Caki2 (cell line): ENCODE measurements at regions not wholly inside any gene's neighbourhood (a gene's known extent, or its start where the extent isn't known, plus 50 kb on each side); places are given as distances from the start of the nearest gene placed in this dataset.
"Not testable (repeated sequence)": the region's sequence is repeated elsewhere in the genome, so short reads cannot be mapped to it uniquely, and the experiment has no call there.

Experiments used
- DNase-seq: peaks from one replicate; pipeline ENCODE4 v3.0.0-alpha.2; 2015; ENCODE audit warnings: low read depth
- in situ Hi-C: cut with HindIII; loops from 2 replicates; pipeline ENCODE4 v1.10.0; 2016; ENCODE audit warnings: low sequenced_read_pairs, low pct_unique_long_range_greater_than_20kb, mixed read lengths

DNA sequence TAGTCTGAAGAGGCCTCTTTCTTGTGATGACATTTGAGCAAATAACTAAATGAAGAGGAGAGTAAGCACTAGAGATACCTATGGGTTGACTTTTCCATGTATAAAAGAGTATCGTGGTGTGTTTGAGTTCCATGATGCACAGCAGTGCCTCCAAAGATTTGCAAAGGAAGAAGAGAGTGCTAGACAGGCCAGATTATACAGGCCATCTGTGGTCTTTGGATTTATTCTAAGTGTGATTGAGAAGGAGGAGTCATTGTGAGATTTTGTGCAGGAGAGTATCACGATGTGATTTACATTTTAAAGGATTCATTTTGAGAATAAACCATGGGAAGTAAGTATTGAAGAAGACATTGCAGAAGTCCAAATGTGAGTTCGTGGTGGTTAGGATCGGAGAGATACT lies 695.9 kb upstream of the FAM98A start:
- no peak for DNase-seq
- in situ Hi-C loops: no loop called here

DNA sequence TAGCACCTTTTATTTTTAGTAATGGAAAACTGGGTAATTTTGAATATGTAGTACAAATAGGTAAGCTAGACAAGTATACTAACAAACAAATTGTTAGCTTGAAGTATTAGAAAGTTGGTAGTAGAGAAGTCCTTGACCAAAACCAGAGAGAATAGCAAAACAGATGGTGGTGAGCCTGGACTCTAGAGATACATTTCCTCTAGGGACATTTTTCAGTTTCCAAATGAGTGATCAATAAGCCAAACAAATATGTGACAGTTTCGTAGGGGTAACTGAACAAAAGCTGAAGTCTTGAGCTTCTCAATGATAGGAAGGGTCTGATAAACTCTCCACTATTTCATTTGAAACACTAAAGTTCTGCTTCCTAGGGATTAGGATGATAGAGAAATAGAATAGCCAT lies 692.0 kb upstream of the FAM98A start:
- in situ Hi-C loops: no loop called here
- DNase-seq: no peak

DNA sequence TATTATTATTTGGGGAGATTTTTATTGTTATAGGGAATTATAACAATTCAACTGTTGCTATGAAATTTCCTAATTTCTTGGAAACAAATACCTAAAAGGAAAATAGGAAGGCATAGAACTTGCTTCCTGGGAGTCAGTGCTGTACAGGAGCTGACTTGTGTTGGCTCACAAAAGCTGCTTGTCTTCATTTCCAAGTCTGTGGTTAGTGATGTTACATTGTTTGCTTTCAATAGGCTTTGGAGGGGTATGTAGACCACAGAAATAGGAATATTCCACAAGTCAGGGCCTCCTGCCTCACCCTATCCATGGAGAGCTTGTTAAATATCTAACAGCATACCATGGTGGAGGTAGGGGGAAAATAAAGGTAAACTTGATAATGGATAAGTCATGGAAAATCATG lies 688.9 kb upstream of the FAM98A start:
- no peak for DNase-seq
- in situ Hi-C loops: no loop called here

DNA sequence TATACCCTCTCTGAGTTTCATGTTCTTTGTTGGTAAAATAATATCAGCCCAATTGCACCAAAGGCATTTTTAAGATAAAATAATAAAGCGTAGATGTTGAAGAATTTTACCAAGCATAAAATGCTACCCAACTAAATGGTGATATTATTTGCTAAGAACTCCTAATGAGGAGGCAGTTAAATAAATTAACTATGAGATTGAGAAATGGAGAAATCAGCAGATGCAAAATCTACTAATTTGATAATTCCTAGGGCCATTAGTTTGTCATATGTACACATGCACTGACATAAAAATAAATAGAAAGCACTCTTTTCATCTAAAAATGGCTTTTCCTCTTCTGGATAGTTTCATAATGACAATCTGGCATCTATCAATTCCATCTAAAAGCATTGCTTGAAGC lies 681.5 kb upstream of the FAM98A start:
- no peak for DNase-seq
- in situ Hi-C loops: no loop called here

DNA sequence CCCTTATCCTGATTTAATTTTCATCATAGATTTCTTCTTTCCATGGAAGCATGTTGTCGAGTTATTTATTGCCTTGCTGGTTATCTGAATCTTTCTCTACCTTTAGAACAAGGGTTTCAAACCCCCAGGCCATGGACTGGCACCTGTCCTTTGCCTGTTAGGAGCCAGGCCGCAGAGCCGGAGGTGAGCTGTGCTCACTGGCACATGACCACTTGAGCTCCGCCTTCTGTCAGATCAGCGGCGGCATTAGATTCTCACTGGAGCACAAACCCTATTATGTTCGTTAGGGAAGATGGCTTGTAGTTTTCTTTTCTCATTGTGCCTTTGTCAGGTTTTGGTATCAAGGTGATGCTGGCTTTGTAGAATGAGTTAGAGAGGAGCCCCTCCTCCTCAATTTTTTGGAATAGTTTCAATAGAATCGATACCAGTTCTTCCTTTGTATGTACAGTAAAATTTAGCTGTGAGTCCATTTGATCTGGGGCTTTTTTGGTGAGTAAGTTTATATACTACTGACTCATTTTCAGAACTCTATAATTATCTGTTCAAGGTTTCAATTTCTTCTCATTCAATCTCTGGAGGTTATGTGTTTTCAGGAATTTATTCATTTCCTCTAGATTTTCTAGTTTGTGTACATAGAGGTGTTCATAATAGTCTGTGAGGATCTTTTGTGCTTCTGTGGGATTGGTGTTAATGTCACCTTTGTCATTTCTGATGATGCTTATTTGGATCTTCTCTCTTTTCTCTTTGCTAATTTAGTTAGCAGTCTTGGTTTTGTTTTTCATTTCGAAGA lies 668.0 kb upstream of the FAM98A start:
- DNase-seq: no peak
- in situ Hi-C loops: no loop called here

DNA sequence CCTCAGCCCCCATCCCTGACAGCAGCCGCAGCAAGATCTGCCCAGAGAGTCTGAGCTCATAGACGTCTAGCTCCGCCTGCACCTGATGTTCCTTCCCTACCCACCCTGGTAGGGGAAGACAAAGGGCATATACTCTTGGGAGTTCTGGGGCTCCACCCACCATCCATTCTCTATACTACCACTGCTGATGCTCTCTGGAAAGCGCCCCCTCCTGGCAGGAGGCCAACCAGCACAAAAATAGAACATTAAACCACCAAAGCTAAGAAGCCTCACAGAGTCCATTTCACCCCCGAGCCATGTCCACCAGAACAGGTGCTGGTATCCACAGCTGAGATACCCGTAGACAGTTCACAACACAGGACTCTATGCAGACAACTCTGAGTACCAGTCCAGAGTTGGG lies 662.6 kb upstream of the FAM98A start:
- DNase-seq: no peak
- in situ Hi-C loops: no loop called here

DNA sequence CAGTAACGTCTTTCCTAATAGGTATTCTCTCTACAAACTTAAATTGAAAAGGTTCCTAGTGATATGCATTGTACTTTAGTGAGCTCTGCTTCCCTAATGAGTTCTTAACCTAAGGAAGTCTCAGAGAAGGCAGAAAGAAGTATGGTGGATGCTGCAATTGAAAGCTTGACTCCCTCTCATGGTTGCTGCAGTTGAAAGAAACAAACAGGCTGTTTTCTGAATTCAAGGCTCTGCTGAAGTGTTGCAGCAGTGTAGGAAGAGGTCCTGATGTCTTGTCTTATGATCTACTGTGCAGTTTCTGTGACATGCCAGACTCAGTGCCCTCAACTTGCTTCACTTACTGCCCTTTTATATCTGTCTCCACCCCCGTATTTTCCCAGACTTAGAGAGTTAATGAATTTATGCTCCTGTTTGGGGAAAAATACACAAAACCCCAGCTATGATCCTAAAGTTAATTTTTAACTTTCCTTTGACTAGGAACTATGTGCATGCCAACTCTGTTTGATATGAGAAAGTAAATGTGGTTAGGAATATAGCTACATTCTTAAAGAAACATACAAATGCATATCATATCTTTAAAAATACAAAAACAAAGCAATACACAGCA lies 655.3 kb upstream of the FAM98A start:
- in situ Hi-C loops: no loop called here
- peak; percentile 32 for DNase-seq

DNA sequence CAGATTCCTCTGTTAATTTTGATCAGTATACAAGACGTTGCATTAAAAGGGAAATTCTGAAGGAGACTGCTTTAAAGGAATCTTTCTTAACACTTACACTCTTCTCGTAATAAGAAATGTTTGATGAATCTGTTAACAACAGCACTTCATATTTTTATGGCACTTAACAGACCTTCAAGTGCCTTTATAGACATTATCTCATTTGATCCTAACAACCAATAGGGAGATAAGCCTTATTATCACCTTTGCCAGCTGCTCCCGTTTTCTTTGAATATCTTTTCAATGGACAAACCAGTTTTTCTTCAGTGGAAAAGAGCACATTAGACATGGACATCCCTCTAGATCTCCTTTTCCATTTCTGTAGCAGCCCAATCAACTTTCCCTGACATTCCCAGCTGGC lies 653.0 kb upstream of the FAM98A start:
- DNase-seq: no peak
- in situ Hi-C loops: no loop called here

DNA sequence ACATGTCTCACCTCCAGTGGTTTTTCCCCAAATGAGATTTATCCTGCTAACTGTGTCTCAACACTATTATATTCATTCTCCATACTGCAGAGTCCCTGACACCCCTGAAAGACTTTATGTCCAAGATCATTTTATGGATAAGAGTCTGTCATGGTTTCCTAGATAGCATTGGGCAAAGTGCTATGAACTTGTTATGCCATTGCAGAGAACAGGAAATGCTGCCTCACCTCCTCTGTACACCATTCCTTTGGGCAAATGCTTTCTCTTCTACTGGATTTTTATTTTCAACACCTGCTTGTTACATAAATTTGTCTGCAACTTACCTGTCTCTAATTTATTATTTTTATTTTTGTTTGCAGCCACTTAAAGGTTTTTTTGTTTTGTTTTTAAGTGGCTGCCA lies 652.5 kb upstream of the FAM98A start:
- in situ Hi-C loops: no loop called here

DNA sequence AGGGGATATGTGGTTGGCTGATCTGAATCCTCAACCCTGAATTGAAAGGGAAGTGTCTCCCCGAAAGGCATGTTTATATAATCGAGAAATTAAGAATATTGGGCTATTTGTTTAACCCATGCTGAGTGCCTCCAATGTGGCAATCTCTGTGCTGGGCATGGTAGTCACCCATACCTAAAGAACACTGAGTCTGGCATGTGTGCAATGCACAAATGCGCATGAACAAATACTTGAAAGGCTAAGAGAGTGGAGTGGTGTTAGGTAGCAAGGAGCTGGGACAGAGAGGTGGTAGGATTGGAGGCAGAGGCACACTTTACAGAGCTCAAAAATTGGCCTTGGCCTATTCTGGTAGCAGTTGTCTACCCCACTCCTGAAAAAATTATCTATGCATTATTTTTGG lies 645.1 kb upstream of the FAM98A start:
- no peak for DNase-seq
- in situ Hi-C loops: no loop called here

More for the DNA sequence above, 652.5 kb upstream of the FAM98A start:
- DNase-seq: no peak

DNA sequence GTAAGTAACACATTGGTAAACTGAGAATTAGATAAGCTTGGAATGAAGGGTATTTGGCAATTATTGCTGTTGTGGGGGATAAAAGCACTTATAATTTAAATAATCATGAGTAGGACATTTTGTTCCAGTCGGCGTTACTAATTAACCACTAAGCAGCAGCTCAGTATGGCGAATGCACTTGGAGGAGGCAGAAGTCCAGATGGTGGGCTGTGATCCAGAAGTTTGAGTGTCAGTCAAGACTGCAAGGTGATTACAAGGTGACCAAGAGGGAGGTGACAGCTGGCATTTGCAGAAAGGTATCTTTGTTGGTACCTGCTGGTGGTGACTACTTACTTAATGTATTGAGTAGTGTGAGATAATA lies 643.6 kb upstream of the FAM98A start:
- DNase-seq: no peak
- in situ Hi-C loops: no loop called here

DNA sequence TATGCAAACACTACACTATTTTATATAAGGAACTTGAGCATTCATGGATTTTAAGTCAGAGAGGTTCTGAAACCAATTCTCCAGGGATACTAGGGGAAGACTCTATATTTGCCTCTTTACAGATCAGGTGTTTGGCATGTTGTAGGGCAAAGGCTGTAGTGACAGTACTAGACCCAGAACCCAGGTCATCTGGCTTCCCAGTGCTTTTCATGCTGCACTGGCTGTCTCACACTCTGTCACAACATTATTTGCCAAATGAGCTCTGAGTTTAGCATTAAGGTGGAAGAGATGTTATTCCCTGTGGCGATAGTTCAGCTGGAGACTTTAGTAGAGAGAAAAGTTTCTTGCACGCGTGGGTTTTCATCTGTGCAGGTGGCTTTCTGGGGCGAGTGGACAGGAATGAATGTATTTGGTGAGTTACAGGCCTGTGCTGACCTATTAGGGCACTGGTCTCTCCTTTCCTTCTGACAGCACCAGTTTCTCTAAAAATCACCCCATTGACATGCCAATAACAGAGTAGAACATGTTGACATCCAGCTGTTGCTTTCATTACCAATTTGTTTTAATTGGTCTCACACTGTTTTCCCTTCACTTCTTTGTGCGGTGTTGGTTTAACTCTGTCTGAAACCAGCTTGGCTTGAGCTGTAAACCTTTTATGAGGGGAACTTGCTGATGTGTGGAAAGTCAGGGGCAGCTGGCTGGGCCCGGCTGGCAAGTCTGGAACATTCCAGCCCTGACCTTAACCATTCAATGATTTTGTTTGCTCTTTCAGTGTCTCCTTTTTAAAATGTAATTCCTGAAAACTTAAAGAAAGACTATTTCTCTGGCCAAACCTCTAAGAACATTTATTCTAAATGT lies 643.0 kb upstream of the FAM98A start:
- in situ Hi-C loops: no loop called here
- no peak for DNase-seq

DNA sequence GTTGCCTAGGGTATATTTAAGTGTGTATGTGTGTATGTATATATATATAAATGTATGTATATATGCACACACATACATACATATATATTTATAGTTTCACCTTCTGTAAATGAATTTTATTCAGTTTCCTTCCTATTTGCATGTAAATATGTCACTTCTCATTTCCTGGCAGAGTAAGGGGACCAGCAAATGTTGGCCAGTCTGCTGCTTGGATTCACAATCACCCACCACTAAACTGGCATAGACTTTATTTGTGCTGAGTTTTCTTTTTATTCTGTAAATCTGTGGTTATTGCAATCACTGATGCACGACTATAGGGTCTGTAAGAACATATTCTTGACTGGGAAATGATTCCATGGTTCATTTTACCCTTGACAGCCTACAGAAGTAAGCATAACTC lies 640.4 kb upstream of the FAM98A start:
- in situ Hi-C loops: no loop called here
- DNase-seq: no peak

DNA sequence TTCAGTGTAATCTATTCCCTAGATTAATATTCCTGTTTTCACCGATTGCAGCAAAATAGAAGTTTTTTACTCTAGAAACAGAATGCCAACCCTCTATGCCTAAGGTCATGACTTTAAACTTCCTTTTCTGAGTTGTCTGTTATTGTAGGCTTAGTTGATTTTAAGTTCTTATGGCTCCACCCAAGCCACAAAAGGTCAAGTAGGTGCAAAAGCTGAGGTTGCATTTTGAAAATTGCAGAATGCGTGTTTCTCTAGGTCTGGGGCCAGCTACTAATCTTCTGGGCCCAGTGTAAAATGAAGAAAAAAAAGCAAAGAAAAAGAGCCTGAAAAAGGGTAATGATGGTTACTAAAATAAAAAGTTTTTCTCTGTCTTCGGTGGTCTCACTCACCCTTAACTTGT lies 635.7 kb upstream of the FAM98A start:
- in situ Hi-C loops: no loop called here
- no peak for DNase-seq

DNA sequence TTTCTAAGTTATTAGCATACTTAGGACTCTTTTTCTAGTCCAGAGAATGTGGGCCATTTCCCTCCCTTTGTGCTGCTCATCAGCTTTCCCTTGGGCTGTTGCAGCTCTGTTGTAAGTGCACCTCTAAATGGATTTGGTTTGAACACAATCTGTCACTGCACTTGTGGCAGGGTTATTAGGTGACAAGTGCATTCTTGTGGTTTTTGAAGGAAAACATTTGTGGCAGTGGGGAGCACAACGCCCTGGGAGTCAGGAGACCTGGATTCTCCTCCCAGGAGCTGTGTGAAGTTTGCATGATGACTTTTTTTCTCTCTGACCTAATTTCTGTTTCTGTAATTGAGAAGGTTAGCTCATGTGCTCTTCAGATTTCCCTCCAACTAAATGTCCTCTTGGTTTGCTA lies 630.9 kb upstream of the FAM98A start:
- DNase-seq: peak; percentile 64
- in situ Hi-C loops: no loop called here

DNA sequence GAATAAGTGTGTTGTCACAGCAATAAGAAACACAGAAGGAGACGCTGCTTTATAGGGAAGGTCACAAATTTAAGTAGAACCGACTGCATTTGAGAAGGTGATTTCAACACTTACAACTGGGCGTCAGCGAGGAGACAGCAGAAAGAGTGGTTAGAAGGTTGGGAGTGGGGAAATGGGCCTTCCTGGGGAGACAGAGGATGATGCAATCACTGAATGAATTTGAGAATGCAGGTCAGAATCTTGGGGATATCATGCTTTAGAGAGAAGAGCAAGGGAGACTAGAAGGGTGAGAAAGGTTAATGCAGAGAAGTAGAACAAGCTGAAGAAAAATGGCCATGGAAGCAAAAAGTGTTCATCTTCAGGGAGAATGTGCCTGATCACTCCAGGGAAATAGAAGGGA lies 616.1 kb upstream of the FAM98A start:
- in situ Hi-C loops: no loop called here
- no peak for DNase-seq

DNA sequence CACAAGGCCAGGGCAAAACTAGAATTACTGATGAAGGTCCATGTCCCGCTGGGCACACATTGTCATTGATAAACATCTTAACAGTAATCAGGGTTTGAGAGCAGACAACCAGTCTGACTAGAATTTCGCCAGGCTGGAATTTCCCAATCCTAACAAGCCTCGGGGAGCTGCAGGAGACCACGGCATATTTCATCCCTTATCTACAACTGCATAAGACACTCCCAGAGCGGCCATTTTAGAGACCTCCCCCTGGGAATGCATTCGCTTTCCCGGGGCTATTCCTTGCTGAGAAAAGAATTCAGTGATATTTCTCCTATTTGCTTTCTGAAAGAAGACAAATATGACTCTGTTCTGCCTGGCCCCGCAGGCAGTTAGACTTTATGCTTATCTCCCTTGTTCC lies 611.3 kb upstream of the FAM98A start:
- in situ Hi-C loops: not testable (repeated sequence)
- peak; percentile 12 for DNase-seq

DNA sequence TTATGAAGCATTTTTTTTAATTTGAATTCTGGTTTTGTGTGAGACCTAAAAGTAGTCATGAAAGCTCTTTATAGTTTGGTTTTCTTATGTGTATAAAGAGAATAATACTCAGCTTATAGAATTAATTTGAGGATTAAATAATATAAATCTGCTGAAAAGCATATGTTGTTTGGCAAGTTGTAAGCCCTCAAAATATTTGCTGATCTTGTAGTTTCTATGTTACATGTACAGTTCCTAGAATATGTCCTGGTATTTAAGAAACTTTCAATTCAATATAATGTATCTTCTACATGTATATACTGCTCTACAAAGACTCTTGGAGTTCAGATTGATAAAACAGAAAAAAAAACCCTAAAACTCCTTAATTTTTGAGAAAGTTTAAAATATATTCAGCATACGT lies 605.5 kb upstream of the FAM98A start:
- in situ Hi-C loops: no loop called here
- DNase-seq: no peak

DNA sequence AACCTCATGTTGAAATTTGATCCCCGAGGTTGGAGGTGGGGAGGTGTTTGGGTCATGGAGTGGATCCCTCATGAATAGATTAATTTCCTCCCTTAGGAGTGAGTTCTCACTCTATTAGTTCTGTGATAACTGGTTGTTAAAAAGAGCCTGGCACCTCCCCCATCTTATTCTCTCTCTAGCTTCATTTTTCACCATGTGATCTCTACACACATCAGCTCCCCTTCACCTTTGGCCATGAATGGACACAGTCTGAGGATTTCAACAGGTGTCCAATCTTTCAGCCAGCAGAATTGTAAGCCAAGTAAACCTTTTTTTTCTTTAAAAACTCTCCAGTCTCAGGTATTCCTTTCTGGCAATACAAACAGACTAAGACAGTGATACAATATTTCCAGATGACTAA lies 602.0 kb upstream of the FAM98A start:
- no peak for DNase-seq
- in situ Hi-C loops: no loop called here
